ENCODE measurements at regions not wholly inside any gene's neighbourhood (a gene's known extent, or its start where the extent isn't known, plus 50 kb on each side); places are given as distances from the start of the nearest gene placed in this dataset.

- Histone ChIP-seq H3K36me3 (no peaks in the 10 kb centered on the region), H3K27ac (no peak overlapping the region), H3K27me3 (no peaks in the 10 kb centered on the region), H3K9me3 (no peaks in the 10 kb centered on the region), H3K4me1 (no peaks in the 10 kb centered on the region), H3K4me3 (no peak overlapping the region)
- TF ChIP-seq CTCF (IDR thresholded peaks at IDR 0.05): no peak
- no peak for TF ChIP-seq EP300 (IDR thresholded peaks at IDR 0.05)
- no peak for TF ChIP-seq POLR2A (IDR thresholded peaks at IDR 0.05)
- no peak for TF ChIP-seq POLR2AphosphoS5 (IDR thresholded peaks at IDR 0.05)
- DNase-seq (no peak), ATAC-seq (ENCODE audit: low FRiP score in 2 of 2) (peak in 1 of 2 donors; percentile 15)
- 53 to 64% methylated on average over 2 of the region's 2 CpGs for WGBS, 2 donors
These were observed 223.4 kb upstream of the RPL34 start for GRCh38 chr4:108396900-108397497.

- no peak overlapping the region for H3K27ac ChIP-seq
- H3K36me3 ChIP-seq: no peaks in the 10 kb centered on the region
- H3K4me1 ChIP-seq: no peaks in the 10 kb centered on the region
- no peak for TF ChIP-seq EP300 (IDR thresholded peaks at IDR 0.05)
- no peak for TF ChIP-seq POLR2A (IDR thresholded peaks at IDR 0.05)
- no peak for TF ChIP-seq CTCF (IDR thresholded peaks at IDR 0.05)
- TF ChIP-seq POLR2AphosphoS5 (IDR thresholded peaks at IDR 0.05): no peak
- H3K9me3 ChIP-seq: no peaks in the 10 kb centered on the region
- DNase-seq (no peak), ATAC-seq (ENCODE audit: low FRiP score in 2 of 2) (no peak)
- no peak overlapping the region for H3K4me3 ChIP-seq
- no peaks in the 10 kb centered on the region for H3K27me3 ChIP-seq
These were observed 224.6 kb upstream of the RPL34 start for GRCh38 chr4:108395786-108396185.

GRCh38 chr4:108393890-108394472 is 225.2 kb upstream of the LEF1 start:
- DNase-seq: no peak
- Histone ChIP-seq H3K9me3 (no peaks in the 10 kb centered on the region), H3K36me3 (no peaks in the 10 kb centered on the region), H3K4me1 (no peaks in the 10 kb centered on the region), H3K27ac (no peak overlapping the region), H3K27me3 (no peaks in the 10 kb centered on the region), H3K4me3 (no peak overlapping the region)
- TF ChIP-seq POLR2A (IDR thresholded peaks at IDR 0.05) (no peak), CTCF (IDR thresholded peaks at IDR 0.05) (no peak), POLR2AphosphoS5 (IDR thresholded peaks at IDR 0.05) (no peak), EP300 (IDR thresholded peaks at IDR 0.05) (no peak)
- 100% methylated on average over 1 of the region's 1 CpG for WGBS, 2 donors
- ATAC-seq (ENCODE audit: low FRiP score in 2 of 2): no peak

GRCh38 chr4:108391701-108392455 is 223.1 kb upstream of the LEF1 start:
- ATAC-seq (ENCODE audit: low FRiP score in 2 of 2) (no peak), DNase-seq (no peak)
- H3K9me3 ChIP-seq: no peaks in the 10 kb centered on the region
- no peaks in the 10 kb centered on the region for H3K4me1 ChIP-seq
- H3K27ac ChIP-seq: no peak overlapping the region
- TF ChIP-seq CTCF (IDR thresholded peaks at IDR 0.05): no peak
- no peak for TF ChIP-seq POLR2A (IDR thresholded peaks at IDR 0.05)
- no peak for TF ChIP-seq EP300 (IDR thresholded peaks at IDR 0.05)
- TF ChIP-seq POLR2AphosphoS5 (IDR thresholded peaks at IDR 0.05): no peak
- H3K27me3 ChIP-seq: no peaks in the 10 kb centered on the region
- no peak overlapping the region for H3K4me3 ChIP-seq
- no peaks in the 10 kb centered on the region for H3K36me3 ChIP-seq
- 76 to 83% methylated on average over 3 of the region's 3 CpGs for WGBS, 2 donors
